A549 (cell line): ENCODE measurements at regions not wholly inside any gene's neighbourhood (a gene's known extent, or its start where the extent isn't known, plus 50 kb on each side); places are given as distances from the start of the nearest gene placed in this dataset.

ENCODE experiments used
- ATAC-seq, 2 experiments: fragments of 200-7000 bp in 1 of 2; fragments of >200 bp in 1 of 2; cut with Nextera tagmentation in 1 of 2; cut with Tn5 transposase in 1 of 2; 3 replicates each; pipeline versions ENCODE4 v1.8.0 to v1.9.1; 2018 to 2020; ENCODE audit warnings: mild to moderate bottlenecking in 1 of 2, moderate library complexity in 1 of 2
- CTCF ChIA-PET: fragments of 300-600 bp; sonication (Branson Sonifier 250); formaldehyde crosslinking; extraction: SDS; loops from one replicate; lab custom pipeline; 2021; ENCODE audit warnings: antibody characterized with exemption, inconsistent platforms; lab: Yijun Ruan, JAX
- POLR2A ChIA-PET: fragments of 350-600 bp; formaldehyde crosslinking; extraction: SDS; loops from one replicate; lab custom pipeline; 2021; ENCODE audit warnings: antibody characterized with exemption, inconsistent platforms; lab: Yijun Ruan, JAX
- DNase-seq, 2 experiments: peaks; one replicate each; pipeline versions ENCODE4 v3.0.0 to v3.0.0-alpha.2; 2011 to 2016; ENCODE audit warnings: low read depth in 1 of 2, low spot score in 1 of 2
- FAIRE-seq: peaks from 2 replicates; lab custom pipeline; 2011; peaks lifted over from hg19 to GRCh38; lab: Jason Lieb, UNC
- H3K27ac ChIP-seq, 2 experiments: fragments of >200 bp; sonication (Bioruptor Twin); formaldehyde crosslinking; 3 replicates each; pipeline ENCODE4 v1.5.1; 2016 to 2017
- H3K4me1 ChIP-seq: fragments of >200 bp; sonication (Bioruptor Twin); formaldehyde crosslinking; 3 replicates; pipeline ENCODE4 v1.6.1; 2016
- H3K4me2 ChIP-seq: fragments of >200 bp; sonication (Bioruptor Twin); formaldehyde crosslinking; 3 replicates; pipeline ENCODE4 v1.6.1; 2016
- H3K4me3 ChIP-seq: fragments of >200 bp; sonication (Bioruptor Twin); formaldehyde crosslinking; 3 replicates; pipeline ENCODE4 v1.5.1; 2016
- H3K9me3 ChIP-seq: fragments of >200 bp; sonication (Bioruptor Twin); formaldehyde crosslinking; 3 replicates; pipeline ENCODE4 v1.6.1; 2016
- ATOH8 ChIP-seq: fragments of 250-450 bp; sonication (Bioruptor Pico); IDR thresholded peaks from 2 replicates; pipeline ENCODE4 v1.5.0; 2020; ENCODE audit warnings: low read depth, mild to moderate bottlenecking, moderate library complexity
- BHLHE40 ChIP-seq: IDR thresholded peaks from 2 replicates; pipeline ENCODE4 v1.6.1; 2012; ENCODE audit warnings: low read depth, low read length, inconsistent platforms
- CBX2 ChIP-seq: fragments of 200-600 bp; sonication (generic); IDR thresholded peaks from 2 replicates; pipeline ENCODE4 v1.6.1; 2016; ENCODE audit warnings: low read depth, mild to moderate bottlenecking, borderline replicate concordance
- CEBPB ChIP-seq, 2 experiments: fragments of >200 bp in 1 of 2; sonication (Bioruptor Twin) in 1 of 2; formaldehyde crosslinking in 1 of 2; IDR thresholded peaks; 2 replicates each; pipeline ENCODE4 v1.6.1; 2012 to 2016
- CHD2 ChIP-seq: fragments of 150-350 bp; IDR thresholded peaks from 2 replicates; pipeline ENCODE4 v1.6.1; 2014; ENCODE audit warnings: low read length; ENCODE audit not compliant: partially characterized antibody
- FOSL2 ChIP-seq, 2 experiments: fragments of 450-650 bp in 1 of 2; fragments of >200 bp in 1 of 2; sonication (Bioruptor Twin) in 1 of 2; formaldehyde crosslinking; IDR thresholded peaks; 2 replicates each; pipeline versions ENCODE4 v1.5.0 to v1.6.1; 2016 to 2020; ENCODE audit warnings: mild to moderate bottlenecking in 1 of 2, moderate library complexity in 1 of 2
- FOXS1 ChIP-seq: fragments of 250-450 bp; sonication (Bioruptor Pico); IDR thresholded peaks from 2 replicates; pipeline ENCODE4 v1.5.0; 2020; ENCODE audit warnings: mild to moderate bottlenecking, moderate library complexity
- GATA3 ChIP-seq: IDR thresholded peaks from 2 replicates; pipeline ENCODE4 v1.6.1; 2012; ENCODE audit warnings: borderline replicate concordance
- HDAC2 ChIP-seq: fragments of 200-600 bp; sonication (generic); IDR thresholded peaks from 2 replicates; pipeline ENCODE4 v1.6.1; 2016
- HOXB5 ChIP-seq: fragments of 250-450 bp; sonication (Bioruptor Pico); IDR thresholded peaks from 2 replicates; pipeline ENCODE4 v1.5.0; 2020; ENCODE audit warnings: mild to moderate bottlenecking, moderate library complexity
- JUN ChIP-seq, 2 experiments: fragments of >200 bp; sonication (Bioruptor Twin); formaldehyde crosslinking; IDR thresholded peaks; 2 replicates in 1 of 2; 3 replicates in 1 of 2; pipeline ENCODE4 v1.6.1; 2016 to 2017
- JUNB ChIP-seq: fragments of >200 bp; sonication (Bioruptor Twin); formaldehyde crosslinking; IDR thresholded peaks from 2 replicates; pipeline ENCODE4 v1.6.1; 2016
- KDM5A ChIP-seq: fragments of 200-600 bp; sonication (generic); IDR thresholded peaks from 2 replicates; pipeline ENCODE4 v1.6.1; 2016; ENCODE audit warnings: antibody characterized with exemption, mild to moderate bottlenecking
- NFE2L2 ChIP-seq: fragments of 150-350 bp; conservative IDR thresholded peaks from 2 replicates; pipeline ENCODE4 v1.6.1; 2014; ENCODE audit warnings: low read length
- PHF8 ChIP-seq: fragments of 200-600 bp; sonication (generic); IDR thresholded peaks from 2 replicates; pipeline ENCODE4 v1.6.1; 2016; ENCODE audit warnings: low read depth, mild to moderate bottlenecking, antibody characterized with exemption, moderate library complexity, borderline replicate concordance
- POLR2AphosphoS2 ChIP-seq: conservative IDR thresholded peaks from 2 replicates; pipeline ENCODE4 v1.6.1; 2012; ENCODE audit warnings: low read length, improper control_type of control experiment, inconsistent platforms
- RAD21 ChIP-seq, 2 experiments: fragments of >200 bp in 1 of 2; sonication (Bioruptor Twin) in 1 of 2; formaldehyde crosslinking in 1 of 2; IDR thresholded peaks in 1 of 2; conservative IDR thresholded peaks in 1 of 2; 2 replicates in 1 of 2; 3 replicates in 1 of 2; pipeline ENCODE4 v1.6.1; 2012 to 2018; ENCODE audit warnings: inconsistent platforms in 1 of 2
- RARB ChIP-seq: fragments of 250-450 bp; sonication (Bioruptor Pico); IDR thresholded peaks from 2 replicates; pipeline ENCODE4 v1.8.0; 2021; ENCODE audit warnings: mild to moderate bottlenecking, moderate library complexity
- RFX5 ChIP-seq: fragments of 450-650 bp; IDR thresholded peaks from 2 replicates; pipeline ENCODE4 v1.7.1; 2014; ENCODE audit warnings: antibody characterized with exemption, mild to moderate bottlenecking, moderate library complexity
- TFCP2L1 ChIP-seq: fragments of 250-450 bp; sonication (Bioruptor Pico); IDR thresholded peaks from 2 replicates; pipeline ENCODE4 v1.5.0; 2021; ENCODE audit warnings: mild to moderate bottlenecking
- ZC3H11A ChIP-seq: fragments of 450-650 bp; IDR thresholded peaks from 2 replicates; pipeline ENCODE4 v1.6.1; 2014; ENCODE audit warnings: antibody characterized with exemption, mild to moderate bottlenecking
- ZFP36 ChIP-seq: fragments of 450-650 bp; IDR thresholded peaks from 2 replicates; pipeline ENCODE4 v1.6.1; 2014; ENCODE audit warnings: borderline replicate concordance; ENCODE audit not compliant: partially characterized antibody
- ZNF302 ChIP-seq: fragments of 250-450 bp; sonication (Bioruptor Pico); IDR thresholded peaks from 2 replicates; pipeline ENCODE4 v1.9.0; 2021; ENCODE audit warnings: inconsistent platforms, mild to moderate bottlenecking, moderate library complexity
- WGBS: methylation state at CpG from one replicate; pipeline ENCODE4 v1.1.6; 2017; ENCODE audit errors: missing lambda C conversion rate; 5-methylcytosine and 5-hydroxymethylcytosine counted together
- TF ChIP-seq, protein P1 (sequence below): fragments of 150-350 bp; IDR thresholded peaks from 2 replicates; pipeline ENCODE4 v1.6.1; 2014; ENCODE audit warnings: low read depth, mild to moderate bottlenecking, low read length

GRCh38 chr2:128467321-128467969 is 148.8 kb upstream of the HS6ST1 start:
- no peak for FAIRE-seq
- Histone ChIP-seq H3K9me3 (peaks cover 24% of the 10 kb centered on the region), H3K4me2 (no peak overlapping the region), H3K27ac (no peak overlapping the region), H3K4me1 (no peaks in the 10 kb centered on the region), H3K4me3 (no peak overlapping the region)
- WGBS = 30% methylated on average over 10 of the region's 10 CpGs
- CTCF ChIA-PET = no interaction called here
- ATAC-seq = no peak
- TF ChIP-seq RAD21 (conservative IDR thresholded peaks at IDR 0.05 in 1 of 2, IDR thresholded peaks at IDR 0.05 in 1 of 2) (no peak), BHLHE40 (no peak), HDAC2 (no peak), CBX2 (no peak), JUNB (no peak), ZNF302 (CRISPR knock-in tag) (no peak), ZFP36 (no peak), JUN (IDR thresholded peaks at IDR 0.05) (no peak), CEBPB (IDR thresholded peaks at IDR 0.05) (no peak), ATOH8 (CRISPR knock-in tag) (no peak), RFX5 (no peak), RARB (no peak), ZC3H11A (no peak), FOSL2 (IDR thresholded peaks at IDR 0.05) (no peak), FOSL2 (CRISPR knock-in tag; IDR thresholded peaks at IDR 0.05) (no peak)
- POLR2A ChIA-PET = no interaction called here
- no peak for DNase-seq

DNA sequence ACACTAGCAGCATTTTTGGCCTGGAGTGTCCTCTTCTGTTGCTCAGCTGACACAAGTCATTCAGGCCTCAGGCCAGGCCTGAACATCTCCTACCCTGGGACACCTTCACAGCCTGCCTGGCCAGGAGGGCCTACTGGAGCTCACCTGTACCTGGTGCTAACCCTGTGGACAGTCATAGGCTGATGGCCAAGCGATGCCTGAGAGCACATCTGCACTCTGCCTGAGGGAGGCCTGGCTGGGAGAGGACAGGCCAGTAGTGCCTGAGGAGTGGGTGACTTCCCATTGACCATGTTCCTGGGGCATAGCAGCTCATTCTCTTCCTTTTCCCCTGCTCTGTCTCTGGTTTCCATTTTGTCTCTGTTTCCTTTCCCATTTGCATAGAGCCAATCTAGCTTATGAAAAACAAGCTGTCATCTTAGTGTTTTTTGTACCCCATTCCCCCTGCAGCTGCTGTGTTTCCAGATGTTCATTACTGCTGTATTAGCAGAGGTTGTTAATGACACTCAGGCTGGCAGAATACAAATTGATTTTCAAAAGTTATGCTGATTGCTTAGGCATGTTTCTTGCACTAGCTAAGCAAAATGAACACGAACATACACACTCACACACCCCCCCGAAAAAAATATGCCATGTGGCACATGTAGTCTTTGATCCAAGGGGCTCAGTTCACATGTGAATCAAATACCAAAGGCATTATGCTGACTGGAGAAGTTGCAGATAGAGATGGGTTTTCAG is 149.7 kb upstream of the HS6ST1 start:
- Histone ChIP-seq H3K9me3 (peaks cover 24% of the 10 kb centered on the region), H3K4me2 (no peak overlapping the region), H3K27ac (no peak overlapping the region), H3K4me1 (no peaks in the 10 kb centered on the region), H3K4me3 (no peak overlapping the region)
- 5% methylated on average over 3 of the region's 3 CpGs for WGBS
- ATAC-seq (no peak), FAIRE-seq (no peak), DNase-seq (no peak)
- ChIA-PET CTCF (no interaction called here), POLR2A (no interaction called here)
- TF ChIP-seq PHF8 (no peak), CHD2 (no peak), KDM5A (no peak), HOXB5 (CRISPR knock-in tag) (no peak), NFE2L2 (no peak), TFCP2L1 (CRISPR knock-in tag) (no peak), GATA3 (no peak), CEBPB (IDR thresholded peaks at IDR 0.05) (no peak), FOXS1 (CRISPR knock-in tag) (no peak), POLR2AphosphoS2 (no peak), ZNF302 (CRISPR knock-in tag) (no peak)
- TF ChIP-seq, protein P1, sequence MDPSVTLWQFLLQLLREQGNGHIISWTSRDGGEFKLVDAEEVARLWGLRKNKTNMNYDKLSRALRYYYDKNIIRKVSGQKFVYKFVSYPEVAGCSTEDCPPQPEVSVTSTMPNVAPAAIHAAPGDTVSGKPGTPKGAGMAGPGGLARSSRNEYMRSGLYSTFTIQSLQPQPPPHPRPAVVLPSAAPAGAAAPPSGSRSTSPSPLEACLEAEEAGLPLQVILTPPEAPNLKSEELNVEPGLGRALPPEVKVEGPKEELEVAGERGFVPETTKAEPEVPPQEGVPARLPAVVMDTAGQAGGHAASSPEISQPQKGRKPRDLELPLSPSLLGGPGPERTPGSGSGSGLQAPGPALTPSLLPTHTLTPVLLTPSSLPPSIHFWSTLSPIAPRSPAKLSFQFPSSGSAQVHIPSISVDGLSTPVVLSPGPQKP = no peak
